GM04503 (cell line): ENCODE measurements at regions not wholly inside any gene's neighbourhood (a gene's known extent, or its start where the extent isn't known, plus 50 kb on each side); places are given as distances from the start of the nearest gene placed in this dataset.

Experiments
- DNase-seq: peaks from one replicate; pipeline ENCODE4 v3.0.0-alpha.2; 2012; ENCODE audit warnings: low read depth

DNA sequence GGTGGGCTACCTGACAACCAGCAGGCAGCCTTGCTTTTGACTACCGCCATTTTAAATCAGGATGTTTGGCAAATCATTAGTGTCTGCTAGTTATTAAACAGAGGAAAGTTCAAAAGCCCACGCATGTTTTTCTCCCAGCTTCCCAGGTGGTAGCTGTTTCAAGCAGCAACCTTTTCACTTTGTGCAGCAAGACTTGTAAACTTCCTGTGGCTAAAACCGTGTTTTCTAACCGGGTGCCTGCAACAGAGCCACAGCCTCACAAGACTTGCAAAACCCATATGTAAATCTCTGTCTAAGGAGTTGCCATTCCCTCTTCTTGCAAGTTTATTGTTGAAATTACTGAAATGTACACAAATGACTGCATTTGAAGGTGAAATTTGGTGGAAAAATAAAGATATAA is 633.1 kb downstream of the BCL11A start:
- no peak for DNase-seq

GRCh38 chr2:59919579-59919978 is 633.9 kb downstream of the BCL11A start:
- no peak for DNase-seq

DNA sequence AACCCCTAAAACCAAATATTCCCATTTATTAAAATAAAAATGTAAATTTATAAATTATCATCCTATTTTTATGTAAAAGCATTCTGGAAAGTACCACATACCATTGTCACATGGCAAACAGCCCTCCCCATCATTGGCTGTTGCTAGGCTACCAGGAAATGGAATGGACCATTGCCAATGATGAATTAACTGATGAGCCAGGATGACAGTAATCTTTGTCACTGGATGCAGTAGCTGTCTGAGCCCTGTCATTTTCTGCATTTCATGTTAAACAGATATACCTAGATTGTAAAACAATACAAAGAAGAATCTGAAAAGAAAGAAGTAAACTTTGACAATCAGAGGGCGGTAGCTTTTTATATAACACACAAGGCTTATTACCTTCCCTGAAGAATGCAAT is 641.4 kb downstream of the BCL11A start:
- DNase-seq = no peak

DNA sequence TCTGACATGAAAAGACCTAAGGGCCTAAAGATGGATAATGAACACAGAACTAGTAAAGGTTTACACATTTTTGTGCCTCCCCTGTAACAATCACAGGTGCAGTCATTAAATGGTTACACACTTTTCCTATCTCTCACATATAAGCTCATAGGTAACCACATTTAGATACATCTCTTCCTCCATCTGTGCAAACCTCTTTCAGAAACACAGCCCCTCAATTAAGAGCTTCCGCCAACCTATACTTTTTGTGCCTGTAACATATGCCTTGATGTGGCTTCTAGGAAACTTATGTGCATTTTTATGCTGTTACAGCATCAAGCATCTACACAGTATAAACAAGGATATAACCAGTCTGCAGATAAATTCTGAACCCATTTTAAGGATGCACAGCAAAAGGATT is 643.3 kb downstream of the BCL11A start:
- DNase-seq = no peak

GRCh38 chr2:59909147-59909546 is 644.3 kb downstream of the BCL11A start:
- DNase-seq = no peak

- no peak for DNase-seq
Observed at GRCh38 chr2:59905731-59906130, 647.7 kb downstream of the BCL11A start.

GRCh38 chr2:59903994-59904544 is 649.4 kb downstream of the BCL11A start:
- DNase-seq = no peak

DNA sequence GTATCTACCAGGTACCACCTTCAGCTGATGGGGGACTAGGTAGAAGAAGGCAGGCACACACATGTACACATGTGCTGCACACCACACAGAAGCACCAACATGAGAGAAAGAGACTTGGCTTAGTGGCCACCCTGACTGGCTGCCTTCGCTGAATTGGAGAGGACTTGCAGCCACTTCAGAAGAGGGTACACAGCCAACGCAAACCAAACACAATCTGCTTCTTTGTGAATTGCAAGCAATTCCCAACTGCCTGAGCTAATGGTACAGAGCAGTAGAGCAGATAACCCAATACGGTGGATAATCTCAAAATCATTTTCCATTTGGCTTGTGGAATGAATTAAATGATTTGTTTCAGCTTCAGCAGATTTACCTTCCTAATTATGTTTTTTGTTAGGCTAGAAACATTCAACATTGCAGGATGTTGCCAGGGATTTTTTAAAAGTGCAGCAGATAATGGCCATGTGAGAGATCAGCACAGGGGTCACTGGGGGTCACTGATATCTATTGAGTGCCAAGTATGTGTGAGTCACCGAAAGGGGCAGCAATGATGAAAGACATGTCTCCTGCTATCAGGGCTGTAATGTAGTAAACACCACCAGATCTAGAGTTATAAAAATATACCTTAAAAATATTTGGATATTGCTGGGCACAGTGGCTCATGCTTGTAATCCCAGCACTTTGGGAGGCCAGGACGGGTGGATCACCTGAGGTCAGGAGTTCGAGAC is 652.6 kb downstream of the BCL11A start:
- no peak for DNase-seq

- no peak for DNase-seq
Observed at GRCh38 chr2:59899692-59900091, 653.8 kb downstream of the BCL11A start.

- no peak for DNase-seq
Observed at GRCh38 chr2:59896499-59897245, 656.8 kb downstream of the BCL11A start.

- DNase-seq = no peak
Observed at GRCh38 chr2:59893612-59894011, 659.8 kb downstream of the BCL11A start.

DNA sequence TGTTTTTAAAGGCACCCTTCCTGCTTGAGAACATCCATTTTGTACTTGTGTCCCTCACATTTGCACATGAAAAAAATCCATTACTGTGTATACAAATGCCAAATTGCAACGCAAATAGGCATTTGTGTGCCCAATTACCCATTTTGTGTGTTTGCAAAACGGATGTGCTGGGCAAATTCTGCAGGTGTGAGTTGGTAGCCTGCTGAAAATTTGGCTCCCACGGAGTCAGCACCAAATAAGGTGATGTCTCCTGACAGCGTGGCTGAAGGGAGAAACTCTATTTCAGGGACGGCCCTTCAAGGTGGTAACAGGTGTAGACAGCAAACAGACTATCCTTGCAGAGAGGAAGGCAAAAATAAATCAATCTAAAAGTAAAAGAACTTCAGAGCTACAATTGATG is 661.1 kb downstream of the BCL11A start:
- no peak for DNase-seq

- DNase-seq = no peak
Observed at GRCh38 chr2:59889305-59889704, 664.1 kb downstream of the BCL11A start.

- DNase-seq = no peak
Observed at GRCh38 chr2:59888706-59889105, 664.7 kb downstream of the BCL11A start.

DNA sequence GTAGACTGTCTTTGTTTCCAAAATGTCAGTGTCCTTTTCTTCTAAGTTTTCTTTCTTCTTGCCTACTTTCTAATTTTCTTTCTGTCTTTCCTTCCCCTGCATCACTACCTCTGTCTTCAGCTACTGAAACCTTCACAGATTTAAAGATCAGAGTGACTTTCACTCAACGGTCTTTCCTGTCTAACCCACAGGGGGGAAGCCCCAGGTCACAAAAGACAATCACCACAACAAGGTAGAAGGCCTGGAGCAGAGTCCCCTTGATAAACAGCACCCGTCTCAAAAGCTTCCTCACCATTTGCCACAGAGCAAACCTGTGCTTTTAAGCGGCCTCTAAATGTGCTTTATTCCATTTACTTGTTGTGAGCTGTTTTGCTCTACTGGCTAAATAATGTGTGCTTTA is 665.4 kb downstream of the BCL11A start:
- DNase-seq = no peak

GRCh38 chr2:59887366-59887765 is 666.1 kb downstream of the BCL11A start:
- DNase-seq = no peak

- DNase-seq = no peak
Observed at GRCh38 chr2:59886759-59887158, 666.7 kb downstream of the BCL11A start.

- DNase-seq = no peak
Observed at GRCh38 chr2:59885541-59885940, 667.9 kb downstream of the BCL11A start.

DNA sequence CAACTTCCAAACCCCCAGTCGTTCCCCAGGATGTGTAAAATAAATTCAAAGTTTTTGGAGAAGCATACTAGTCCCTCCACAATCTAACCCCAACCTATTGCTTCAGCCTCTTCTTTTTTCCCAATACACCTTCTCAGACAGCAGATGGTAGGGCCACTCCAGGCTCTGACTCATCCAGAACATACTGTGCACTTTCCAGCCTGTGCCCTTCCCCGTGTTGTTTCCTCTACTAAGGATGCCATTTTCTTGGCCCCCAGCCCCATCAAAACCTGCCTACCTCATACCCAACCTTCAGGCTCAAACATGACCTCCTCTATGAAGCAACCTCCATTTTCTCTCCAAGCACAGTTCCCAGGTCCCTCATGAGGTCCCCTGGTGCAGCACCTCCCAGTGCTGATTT is 669.3 kb downstream of the BCL11A start:
- DNase-seq = no peak

GRCh38 chr2:59882822-59883221 is 670.6 kb downstream of the BCL11A start:
- DNase-seq = no peak

- no peak for DNase-seq
Observed at GRCh38 chr2:59882279-59882678, 671.2 kb downstream of the BCL11A start.

GRCh38 chr2:59881218-59881617 is 672.2 kb downstream of the BCL11A start:
- DNase-seq = no peak

DNA sequence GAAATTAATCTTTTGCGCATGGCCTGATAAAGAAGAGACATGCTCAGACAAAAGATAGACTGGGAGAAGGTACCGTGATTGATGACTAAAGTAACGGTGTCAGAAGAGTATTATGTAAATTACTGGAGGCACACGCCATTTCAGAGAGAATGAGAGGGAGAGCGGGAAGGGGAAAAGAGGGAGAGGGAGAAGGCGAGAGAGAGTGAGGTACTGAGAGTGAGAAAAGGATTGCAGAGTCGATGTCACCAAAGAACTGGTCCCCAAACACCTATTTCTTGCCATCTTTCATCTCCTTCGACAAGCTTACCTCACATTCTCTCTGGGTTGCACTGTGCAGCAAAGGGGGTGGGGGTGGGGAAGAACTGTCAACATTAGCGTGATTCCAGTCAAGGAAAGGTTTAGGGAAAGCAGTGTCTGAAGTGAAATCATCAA is 673.7 kb downstream of the BCL11A start:
- no peak for DNase-seq
